PC-9 (cell line): ENCODE measurements at regions not wholly inside any gene's neighbourhood (a gene's known extent, or its start where the extent isn't known, plus 50 kb on each side); places are given as distances from the start of the nearest gene placed in this dataset.

Source experiments
- CTCF ChIP-seq: fragments of 200-600 bp; sonication (generic); conservative IDR thresholded peaks from 2 replicates; pipeline ENCODE4 v1.6.1; 2017; ENCODE audit warnings: mixed run types, antibody characterized with exemption, mild to moderate bottlenecking, moderate library complexity
- EZH2 ChIP-seq: fragments of 200-600 bp; sonication (generic); IDR thresholded peaks from 2 replicates; pipeline ENCODE4 v1.8.0; 2017; ENCODE audit warnings: antibody characterized with exemption, low read depth

GRCh38 chr4:171340258-171340657 is 472.9 kb upstream of the GALNTL6 start:
- no peak for TF ChIP-seq CTCF
- no peak for TF ChIP-seq EZH2
